C4-2B (cell line): ENCODE measurements at regions not wholly inside any gene's neighbourhood (a gene's known extent, or its start where the extent isn't known, plus 50 kb on each side); places are given as distances from the start of the nearest gene placed in this dataset.

ENCODE experiments used
- ZFX ChIP-seq: fragments of 450-650 bp; IDR thresholded peaks from 2 replicates; pipeline ENCODE4 v1.6.1; 2017
- TF ChIP-seq, protein P1 (sequence below): fragments of 450-650 bp; conservative IDR thresholded peaks from 2 replicates; pipeline ENCODE4 v1.5.1; 2017; ENCODE audit warnings: mild to moderate bottlenecking

DNA sequence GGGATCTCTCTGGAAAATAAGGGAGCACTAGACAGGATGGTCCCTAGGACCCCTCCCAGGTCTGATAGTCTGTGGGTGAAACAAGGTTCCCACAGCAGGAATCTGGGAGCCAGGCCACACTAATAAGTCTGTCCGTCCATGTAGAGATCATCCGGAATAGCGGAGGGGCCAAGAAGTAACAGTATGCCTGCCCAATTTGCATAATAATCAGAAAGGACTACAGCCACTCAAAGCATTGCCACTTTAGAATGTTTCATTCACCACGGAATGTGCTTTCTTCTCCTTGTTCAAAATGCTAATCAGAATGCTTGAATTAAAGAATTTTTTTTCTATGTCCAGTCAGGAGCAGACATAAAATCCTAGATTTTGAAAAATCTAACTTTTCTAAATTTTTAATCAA lies 254.9 kb downstream of the ACTL7B start:
- TF ChIP-seq, protein P1, sequence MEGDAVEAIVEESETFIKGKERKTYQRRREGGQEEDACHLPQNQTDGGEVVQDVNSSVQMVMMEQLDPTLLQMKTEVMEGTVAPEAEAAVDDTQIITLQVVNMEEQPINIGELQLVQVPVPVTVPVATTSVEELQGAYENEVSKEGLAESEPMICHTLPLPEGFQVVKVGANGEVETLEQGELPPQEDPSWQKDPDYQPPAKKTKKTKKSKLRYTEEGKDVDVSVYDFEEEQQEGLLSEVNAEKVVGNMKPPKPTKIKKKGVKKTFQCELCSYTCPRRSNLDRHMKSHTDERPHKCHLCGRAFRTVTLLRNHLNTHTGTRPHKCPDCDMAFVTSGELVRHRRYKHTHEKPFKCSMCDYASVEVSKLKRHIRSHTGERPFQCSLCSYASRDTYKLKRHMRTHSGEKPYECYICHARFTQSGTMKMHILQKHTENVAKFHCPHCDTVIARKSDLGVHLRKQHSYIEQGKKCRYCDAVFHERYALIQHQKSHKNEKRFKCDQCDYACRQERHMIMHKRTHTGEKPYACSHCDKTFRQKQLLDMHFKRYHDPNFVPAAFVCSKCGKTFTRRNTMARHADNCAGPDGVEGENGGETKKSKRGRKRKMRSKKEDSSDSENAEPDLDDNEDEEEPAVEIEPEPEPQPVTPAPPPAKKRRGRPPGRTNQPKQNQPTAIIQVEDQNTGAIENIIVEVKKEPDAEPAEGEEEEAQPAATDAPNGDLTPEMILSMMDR: no peak
- no peak for TF ChIP-seq ZFX
